Loucy (cell line): ENCODE measurements at regions not wholly inside any gene's neighbourhood (a gene's known extent, or its start where the extent isn't known, plus 50 kb on each side); places are given as distances from the start of the nearest gene placed in this dataset.

Experiments
- EZH2phosphoT487 ChIP-seq: fragments of 200-600 bp; IDR thresholded peaks from 2 replicates; pipeline ENCODE4 v1.6.1; 2018; ENCODE audit warnings: antibody characterized with exemption, mild to moderate bottlenecking, moderate library complexity, borderline replicate concordance
- TF ChIP-seq, protein P1 (sequence below): fragments of 200-600 bp; sonication (generic); conservative IDR thresholded peaks from 2 replicates; pipeline ENCODE4 v1.5.1; 2014; ENCODE audit warnings: mild to moderate bottlenecking, antibody characterized with exemption, low read length

- TF ChIP-seq, protein P1, sequence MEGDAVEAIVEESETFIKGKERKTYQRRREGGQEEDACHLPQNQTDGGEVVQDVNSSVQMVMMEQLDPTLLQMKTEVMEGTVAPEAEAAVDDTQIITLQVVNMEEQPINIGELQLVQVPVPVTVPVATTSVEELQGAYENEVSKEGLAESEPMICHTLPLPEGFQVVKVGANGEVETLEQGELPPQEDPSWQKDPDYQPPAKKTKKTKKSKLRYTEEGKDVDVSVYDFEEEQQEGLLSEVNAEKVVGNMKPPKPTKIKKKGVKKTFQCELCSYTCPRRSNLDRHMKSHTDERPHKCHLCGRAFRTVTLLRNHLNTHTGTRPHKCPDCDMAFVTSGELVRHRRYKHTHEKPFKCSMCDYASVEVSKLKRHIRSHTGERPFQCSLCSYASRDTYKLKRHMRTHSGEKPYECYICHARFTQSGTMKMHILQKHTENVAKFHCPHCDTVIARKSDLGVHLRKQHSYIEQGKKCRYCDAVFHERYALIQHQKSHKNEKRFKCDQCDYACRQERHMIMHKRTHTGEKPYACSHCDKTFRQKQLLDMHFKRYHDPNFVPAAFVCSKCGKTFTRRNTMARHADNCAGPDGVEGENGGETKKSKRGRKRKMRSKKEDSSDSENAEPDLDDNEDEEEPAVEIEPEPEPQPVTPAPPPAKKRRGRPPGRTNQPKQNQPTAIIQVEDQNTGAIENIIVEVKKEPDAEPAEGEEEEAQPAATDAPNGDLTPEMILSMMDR = no peak
- TF ChIP-seq EZH2phosphoT487 = no peak
Measured at GRCh38 chr14:34379816-34380470, 82.1 kb downstream of the SPTSSA start.
